GM23248 (cell line): ENCODE measurements at regions not wholly inside any gene's neighbourhood (a gene's known extent, or its start where the extent isn't known, plus 50 kb on each side); places are given as distances from the start of the nearest gene placed in this dataset.

ENCODE experiments used
- EZH2 ChIP-seq: fragments of 200-600 bp; sonication (generic); IDR thresholded peaks from 2 replicates; pipeline ENCODE4 v1.6.1; 2018; ENCODE audit warnings: antibody characterized with exemption, mild to moderate bottlenecking; ENCODE audit not compliant: insufficient read depth, poor library complexity, severe bottlenecking
- EZH2phosphoT487 ChIP-seq: fragments of 200-600 bp; sonication (generic); IDR thresholded peaks from 2 replicates; pipeline ENCODE4 v1.6.1; 2018; ENCODE audit warnings: antibody characterized with exemption, moderate library complexity, mild to moderate bottlenecking, low read depth; ENCODE audit not compliant: insufficient read depth

DNA sequence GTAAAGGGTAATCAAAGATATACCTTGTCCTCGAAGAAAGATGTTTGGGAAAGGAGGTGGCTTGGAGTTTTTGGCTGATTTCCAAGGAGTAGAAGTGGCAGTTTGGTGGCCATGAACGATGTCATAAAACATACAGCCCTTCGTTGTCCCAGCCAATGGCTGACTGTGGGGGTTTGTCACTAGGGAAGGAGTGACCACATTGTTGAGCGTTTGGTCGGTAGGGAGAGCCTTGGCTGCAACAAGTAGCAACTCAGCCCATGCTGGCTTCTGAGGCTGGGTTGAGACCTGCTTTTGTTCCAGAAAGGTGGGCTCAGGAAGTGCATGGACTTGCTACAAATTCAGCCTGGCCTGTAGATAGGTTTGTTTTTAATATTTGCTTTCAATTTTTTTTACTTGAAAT lies 128.3 kb downstream of the BOD1 start:
- TF ChIP-seq EZH2 (no peak), EZH2phosphoT487 (no peak)
